ENCODE measurements at regions not wholly inside any gene's neighbourhood (a gene's known extent, or its start where the extent isn't known, plus 50 kb on each side); places are given as distances from the start of the nearest gene placed in this dataset.

DNA sequence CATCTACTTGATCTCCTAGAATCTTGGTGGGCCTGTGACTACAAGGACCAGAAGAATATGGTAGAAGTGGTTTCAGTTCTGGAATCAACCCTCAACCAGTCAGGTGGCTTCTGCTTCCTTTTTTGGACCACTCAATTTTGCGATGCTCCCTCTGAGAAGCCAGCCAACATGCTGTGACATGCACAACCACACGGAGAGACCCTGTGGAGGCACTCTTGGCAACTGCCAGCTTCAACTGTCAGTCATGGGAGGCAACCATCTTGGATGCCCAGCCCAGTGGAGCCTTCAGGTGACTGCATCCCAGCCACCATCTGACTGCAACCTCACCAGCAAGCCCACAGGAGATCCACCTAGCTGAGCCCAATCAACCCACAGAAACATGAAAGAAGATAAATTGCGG, 137.3 kb downstream of the FAM114A2 start:
- in situ Hi-C loops (cut with MboI): no loop called here
- intact Hi-C loops (cut with micrococcal nuclease): no loop called here
- H3K9ac ChIP-seq (ENCODE audit: insufficient read depth in 1 of 2, low read depth in 2 of 2, low read length in 2 of 2): no peak overlapping the region
- WGBS (ENCODE audit: insufficient coverage, low coverage, missing lambda C conversion rate): 3% methylated on average over 3 of the region's 3 CpGs
- no peaks in the 10 kb centered on the region for H3K79me2 ChIP-seq (ENCODE audit: control insufficient read depth, insufficient read depth, low read length)
- POLR2A ChIA-PET: no interaction called here
- no TSS peak for BruUV-seq (replicated peaks)
- CTCF ChIA-PET (ENCODE audit: low intra/inter-chr PET ratio): no interaction called here
- no peak overlapping the region for H3K4me3 ChIP-seq
- H3K27ac ChIP-seq (ENCODE audit: extremely low read depth, low read depth, low read length): no peak overlapping the region
- no peak overlapping the region for H3K4me2 ChIP-seq (ENCODE audit: insufficient read depth, low read length)
- no peaks in the 10 kb centered on the region for H3K9me3 ChIP-seq (replicated peaks; ENCODE audit: control insufficient read depth, insufficient read depth, low read depth, low read length)
- H3K9me1 ChIP-seq (ENCODE audit: control insufficient read depth, insufficient read depth, low read length): no peaks in the 10 kb centered on the region
- H3K36me3 ChIP-seq (ENCODE audit: control insufficient read depth, insufficient read depth, low read length): no peaks in the 10 kb centered on the region
- no peaks in the 10 kb centered on the region for H3K4me1 ChIP-seq (replicated peaks in 1 of 2; ENCODE audit: control insufficient read depth in 2 of 2, insufficient read depth in 2 of 2, low read length in 2 of 2)
- ATAC-seq (no peak), DNase-seq (ENCODE audit: extremely low read depth in 1 of 4, low spot score in 3 of 4) (no peak), FAIRE-seq (no peak)
- no peaks in the 10 kb centered on the region for H4K20me1 ChIP-seq (replicated peaks; ENCODE audit: control insufficient read depth, insufficient read depth, low read length)
- 0 out of 5 replicates have a peak, but pooled peaks cover 0 to 5% of the 10 kb centered on the region in 2 experiments for H3K27me3 ChIP-seq (ENCODE audit: control insufficient read depth in 2 of 2, insufficient read depth in 2 of 2, low read length in 2 of 2)
- H2AFZ ChIP-seq (ENCODE audit: low read depth, low read length): no peak overlapping the region
- TF ChIP-seq PCBP2 (IDR thresholded peaks at IDR 0.05; ENCODE audit: low read depth, low read length, poor library complexity, severe bottlenecking) (no peak), GATA2 (CRISPR knock-in tag; IDR thresholded peaks at IDR 0.05) (no peak), MTA1 (IDR thresholded peaks at IDR 0.05; ENCODE audit: borderline replicate concordance) (no peak), FOSL1 (tag; conservative IDR thresholded peaks at IDR 0.05) (no peak), MTA2 (IDR thresholded peaks at IDR 0.05; ENCODE audit: low read depth) (no peak), CREBBP (IDR thresholded peaks at IDR 0.05; ENCODE audit: low read depth, low read length) (no peak), ELF1 (tag; IDR thresholded peaks at IDR 0.05) (no peak), ZNF347 (CRISPR knock-in tag; IDR thresholded peaks at IDR 0.05; ENCODE audit: low read depth) (no peak), ZFX (CRISPR knock-in tag; IDR thresholded peaks at IDR 0.05) (no peak), CAMTA2 (CRISPR knock-in tag; conservative IDR thresholded peaks at IDR 0.05) (no peak), ARID2 (IDR thresholded peaks at IDR 0.05) (no peak)
- TF ChIP-seq, protein P1, sequence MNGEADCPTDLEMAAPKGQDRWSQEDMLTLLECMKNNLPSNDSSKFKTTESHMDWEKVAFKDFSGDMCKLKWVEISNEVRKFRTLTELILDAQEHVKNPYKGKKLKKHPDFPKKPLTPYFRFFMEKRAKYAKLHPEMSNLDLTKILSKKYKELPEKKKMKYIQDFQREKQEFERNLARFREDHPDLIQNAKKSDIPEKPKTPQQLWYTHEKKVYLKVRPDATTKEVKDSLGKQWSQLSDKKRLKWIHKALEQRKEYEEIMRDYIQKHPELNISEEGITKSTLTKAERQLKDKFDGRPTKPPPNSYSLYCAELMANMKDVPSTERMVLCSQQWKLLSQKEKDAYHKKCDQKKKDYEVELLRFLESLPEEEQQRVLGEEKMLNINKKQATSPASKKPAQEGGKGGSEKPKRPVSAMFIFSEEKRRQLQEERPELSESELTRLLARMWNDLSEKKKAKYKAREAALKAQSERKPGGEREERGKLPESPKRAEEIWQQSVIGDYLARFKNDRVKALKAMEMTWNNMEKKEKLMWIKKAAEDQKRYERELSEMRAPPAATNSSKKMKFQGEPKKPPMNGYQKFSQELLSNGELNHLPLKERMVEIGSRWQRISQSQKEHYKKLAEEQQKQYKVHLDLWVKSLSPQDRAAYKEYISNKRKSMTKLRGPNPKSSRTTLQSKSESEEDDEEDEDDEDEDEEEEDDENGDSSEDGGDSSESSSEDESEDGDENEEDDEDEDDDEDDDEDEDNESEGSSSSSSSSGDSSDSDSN (IDR thresholded peaks at IDR 0.05; ENCODE audit: borderline replicate concordance in 1 of 2, low read depth in 2 of 2, low read length in 2 of 2): no peak
- TF ChIP-seq, protein P2, sequence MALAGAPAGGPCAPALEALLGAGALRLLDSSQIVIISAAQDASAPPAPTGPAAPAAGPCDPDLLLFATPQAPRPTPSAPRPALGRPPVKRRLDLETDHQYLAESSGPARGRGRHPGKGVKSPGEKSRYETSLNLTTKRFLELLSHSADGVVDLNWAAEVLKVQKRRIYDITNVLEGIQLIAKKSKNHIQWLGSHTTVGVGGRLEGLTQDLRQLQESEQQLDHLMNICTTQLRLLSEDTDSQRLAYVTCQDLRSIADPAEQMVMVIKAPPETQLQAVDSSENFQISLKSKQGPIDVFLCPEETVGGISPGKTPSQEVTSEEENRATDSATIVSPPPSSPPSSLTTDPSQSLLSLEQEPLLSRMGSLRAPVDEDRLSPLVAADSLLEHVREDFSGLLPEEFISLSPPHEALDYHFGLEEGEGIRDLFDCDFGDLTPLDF (CRISPR knock-in tag; IDR thresholded peaks at IDR 0.05): no peak
- TF ChIP-seq, protein P3, sequence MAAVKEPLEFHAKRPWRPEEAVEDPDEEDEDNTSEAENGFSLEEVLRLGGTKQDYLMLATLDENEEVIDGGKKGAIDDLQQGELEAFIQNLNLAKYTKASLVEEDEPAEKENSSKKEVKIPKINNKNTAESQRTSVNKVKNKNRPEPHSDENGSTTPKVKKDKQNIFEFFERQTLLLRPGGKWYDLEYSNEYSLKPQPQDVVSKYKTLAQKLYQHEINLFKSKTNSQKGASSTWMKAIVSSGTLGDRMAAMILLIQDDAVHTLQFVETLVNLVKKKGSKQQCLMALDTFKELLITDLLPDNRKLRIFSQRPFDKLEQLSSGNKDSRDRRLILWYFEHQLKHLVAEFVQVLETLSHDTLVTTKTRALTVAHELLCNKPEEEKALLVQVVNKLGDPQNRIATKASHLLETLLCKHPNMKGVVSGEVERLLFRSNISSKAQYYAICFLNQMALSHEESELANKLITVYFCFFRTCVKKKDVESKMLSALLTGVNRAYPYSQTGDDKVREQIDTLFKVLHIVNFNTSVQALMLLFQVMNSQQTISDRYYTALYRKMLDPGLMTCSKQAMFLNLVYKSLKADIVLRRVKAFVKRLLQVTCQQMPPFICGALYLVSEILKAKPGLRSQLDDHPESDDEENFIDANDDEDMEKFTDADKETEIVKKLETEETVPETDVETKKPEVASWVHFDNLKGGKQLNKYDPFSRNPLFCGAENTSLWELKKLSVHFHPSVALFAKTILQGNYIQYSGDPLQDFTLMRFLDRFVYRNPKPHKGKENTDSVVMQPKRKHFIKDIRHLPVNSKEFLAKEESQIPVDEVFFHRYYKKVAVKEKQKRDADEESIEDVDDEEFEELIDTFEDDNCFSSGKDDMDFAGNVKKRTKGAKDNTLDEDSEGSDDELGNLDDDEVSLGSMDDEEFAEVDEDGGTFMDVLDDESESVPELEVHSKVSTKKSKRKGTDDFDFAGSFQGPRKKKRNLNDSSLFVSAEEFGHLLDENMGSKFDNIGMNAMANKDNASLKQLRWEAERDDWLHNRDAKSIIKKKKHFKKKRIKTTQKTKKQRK (IDR thresholded peaks at IDR 0.05; ENCODE audit: borderline replicate concordance, low read depth, low read length): no peak
- TF ChIP-seq, protein P4, sequence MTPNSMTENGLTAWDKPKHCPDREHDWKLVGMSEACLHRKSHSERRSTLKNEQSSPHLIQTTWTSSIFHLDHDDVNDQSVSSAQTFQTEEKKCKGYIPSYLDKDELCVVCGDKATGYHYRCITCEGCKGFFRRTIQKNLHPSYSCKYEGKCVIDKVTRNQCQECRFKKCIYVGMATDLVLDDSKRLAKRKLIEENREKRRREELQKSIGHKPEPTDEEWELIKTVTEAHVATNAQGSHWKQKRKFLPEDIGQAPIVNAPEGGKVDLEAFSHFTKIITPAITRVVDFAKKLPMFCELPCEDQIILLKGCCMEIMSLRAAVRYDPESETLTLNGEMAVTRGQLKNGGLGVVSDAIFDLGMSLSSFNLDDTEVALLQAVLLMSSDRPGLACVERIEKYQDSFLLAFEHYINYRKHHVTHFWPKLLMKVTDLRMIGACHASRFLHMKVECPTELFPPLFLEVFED (CRISPR knock-in tag; conservative IDR thresholded peaks at IDR 0.05): no peak

Data from K562 (cell line).